OCI-LY1 (cell line): ENCODE measurements at regions not wholly inside any gene's neighbourhood (a gene's known extent, or its start where the extent isn't known, plus 50 kb on each side); places are given as distances from the start of the nearest gene placed in this dataset.

Experiments used
- H2AFZ ChIP-seq: fragments of 200-600 bp; sonication (generic), shearing (Covaris generic); 2 replicates; pipeline ENCODE4 v1.6.0; 2014; ENCODE audit warnings: antibody characterized with exemption, mild to moderate bottlenecking, low read length
- H3F3A ChIP-seq: fragments of 200-600 bp; sonication (generic), shearing (Covaris generic); 2 replicates; pipeline ENCODE4 v1.6.0; 2014; ENCODE audit warnings: mild to moderate bottlenecking, antibody characterized with exemption, low read length, moderate library complexity; ENCODE audit not compliant: insufficient read depth
- H3K27ac ChIP-seq: fragments of 200-600 bp; sonication (generic); 2 replicates; pipeline ENCODE4 v1.5.1; 2014; ENCODE audit warnings: low read length, mixed run types, mild to moderate bottlenecking, low read depth; ENCODE audit not compliant: poor library complexity, severe bottlenecking
- H3K27me3 ChIP-seq: fragments of 200-600 bp; sonication (generic); 2 replicates; pipeline ENCODE4 v1.6.0; 2014; ENCODE audit warnings: antibody characterized with exemption, mild to moderate bottlenecking, low read length, moderate library complexity; ENCODE audit not compliant: insufficient read depth
- H3K36me3 ChIP-seq: fragments of 200-600 bp; sonication (generic); 2 replicates; pipeline ENCODE4 v1.6.1; 2014; ENCODE audit warnings: mild to moderate bottlenecking, antibody characterized with exemption, low read length, moderate library complexity, mixed read lengths; ENCODE audit not compliant: insufficient read depth
- H3K4me1 ChIP-seq: fragments of 200-600 bp; sonication (generic); 2 replicates; pipeline ENCODE4 v1.5.1; 2014; ENCODE audit warnings: mild to moderate bottlenecking, low read length, moderate library complexity; ENCODE audit not compliant: insufficient read depth, severe bottlenecking
- H3K4me2 ChIP-seq: fragments of 200-600 bp; sonication (generic), shearing (Covaris generic); 2 replicates; pipeline ENCODE4 v1.6.1; 2014; ENCODE audit warnings: low read length
- H3K4me3 ChIP-seq: fragments of 200-600 bp; sonication (generic); 2 replicates; pipeline ENCODE4 v1.5.1; 2014; ENCODE audit warnings: low read length, low read depth, mild to moderate bottlenecking, mixed read lengths; ENCODE audit not compliant: poor library complexity, severe bottlenecking
- H3K79me2 ChIP-seq: fragments of 200-600 bp; shearing (Covaris generic); 2 replicates; pipeline ENCODE4 v1.6.1; 2016; ENCODE audit warnings: mixed run types, low read length, mixed read lengths; ENCODE audit not compliant: insufficient read depth
- H3K9ac ChIP-seq: fragments of 200-600 bp; sonication (generic), shearing (Covaris generic); 2 replicates; pipeline ENCODE4 v1.6.1; 2014; ENCODE audit warnings: mild to moderate bottlenecking, low read length, mixed read lengths
- H3K9me2 ChIP-seq: fragments of 200-600 bp; sonication (generic), shearing (Covaris generic); 2 replicates; pipeline ENCODE4 v1.6.1; 2014; ENCODE audit warnings: low read depth, mild to moderate bottlenecking, low read length, mixed read lengths
- H3K9me3 ChIP-seq: fragments of 200-600 bp; shearing (Covaris generic); 2 replicates; pipeline ENCODE4 v1.6.1; 2014; ENCODE audit warnings: low read length, mixed read lengths
- H4K20me1 ChIP-seq: fragments of 200-600 bp; sonication (generic), shearing (Covaris generic); 2 replicates; pipeline ENCODE4 v1.6.0; 2016; ENCODE audit warnings: mild to moderate bottlenecking, low read length; ENCODE audit not compliant: insufficient read depth
- EZH2 ChIP-seq: fragments of 200-600 bp; sonication (generic), shearing (Covaris generic); IDR thresholded peaks from 2 replicates; pipeline ENCODE4 v1.8.0; 2017; ENCODE audit warnings: borderline replicate concordance, mixed run types, mild to moderate bottlenecking, antibody characterized with exemption, low read length, moderate library complexity, mixed read lengths
- TF ChIP-seq, protein P1 (sequence below): fragments of 200-600 bp; sonication (generic), shearing (Covaris generic); IDR thresholded peaks from 2 replicates; pipeline ENCODE4 v1.5.1; 2017; ENCODE audit warnings: mild to moderate bottlenecking, antibody characterized with exemption, low read length, moderate library complexity, mixed read lengths

DNA sequence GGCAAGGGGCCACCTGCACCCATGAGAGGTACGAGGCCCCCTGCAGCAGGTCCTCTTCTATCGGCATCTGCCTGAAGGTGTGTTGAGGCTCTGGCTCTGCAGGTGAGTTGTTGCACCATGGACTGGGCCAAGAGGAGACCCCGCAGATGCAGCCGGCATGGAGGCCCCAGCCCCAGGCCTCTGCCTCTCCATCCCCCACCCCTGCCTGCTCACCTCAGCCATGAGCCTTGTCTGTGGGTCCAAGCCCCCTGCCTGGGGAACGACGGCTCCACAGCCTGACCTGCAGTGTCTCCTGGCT is 1386.2 kb downstream of the BRD1 start:
- Histone ChIP-seq H4K20me1 (no peaks in the 10 kb centered on the region), H3K9me2 (no peaks in the 10 kb centered on the region), H3K9ac (no peak overlapping the region), H3K27me3 (no peaks in the 10 kb centered on the region), H3K27ac (no peak overlapping the region), H3K4me3 (no peak overlapping the region), H2AFZ (no peak overlapping the region), H3K9me3 (no peaks in the 10 kb centered on the region), H3K36me3 (no peaks in the 10 kb centered on the region), H3K4me2 (no peak overlapping the region), H3F3A (no peaks in the 10 kb centered on the region), H3K79me2 (no peaks in the 10 kb centered on the region), H3K4me1 (peaks cover 11% of the 10 kb centered on the region)
- TF ChIP-seq, protein P1, sequence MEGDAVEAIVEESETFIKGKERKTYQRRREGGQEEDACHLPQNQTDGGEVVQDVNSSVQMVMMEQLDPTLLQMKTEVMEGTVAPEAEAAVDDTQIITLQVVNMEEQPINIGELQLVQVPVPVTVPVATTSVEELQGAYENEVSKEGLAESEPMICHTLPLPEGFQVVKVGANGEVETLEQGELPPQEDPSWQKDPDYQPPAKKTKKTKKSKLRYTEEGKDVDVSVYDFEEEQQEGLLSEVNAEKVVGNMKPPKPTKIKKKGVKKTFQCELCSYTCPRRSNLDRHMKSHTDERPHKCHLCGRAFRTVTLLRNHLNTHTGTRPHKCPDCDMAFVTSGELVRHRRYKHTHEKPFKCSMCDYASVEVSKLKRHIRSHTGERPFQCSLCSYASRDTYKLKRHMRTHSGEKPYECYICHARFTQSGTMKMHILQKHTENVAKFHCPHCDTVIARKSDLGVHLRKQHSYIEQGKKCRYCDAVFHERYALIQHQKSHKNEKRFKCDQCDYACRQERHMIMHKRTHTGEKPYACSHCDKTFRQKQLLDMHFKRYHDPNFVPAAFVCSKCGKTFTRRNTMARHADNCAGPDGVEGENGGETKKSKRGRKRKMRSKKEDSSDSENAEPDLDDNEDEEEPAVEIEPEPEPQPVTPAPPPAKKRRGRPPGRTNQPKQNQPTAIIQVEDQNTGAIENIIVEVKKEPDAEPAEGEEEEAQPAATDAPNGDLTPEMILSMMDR = no peak
- no peak for TF ChIP-seq EZH2

DNA sequence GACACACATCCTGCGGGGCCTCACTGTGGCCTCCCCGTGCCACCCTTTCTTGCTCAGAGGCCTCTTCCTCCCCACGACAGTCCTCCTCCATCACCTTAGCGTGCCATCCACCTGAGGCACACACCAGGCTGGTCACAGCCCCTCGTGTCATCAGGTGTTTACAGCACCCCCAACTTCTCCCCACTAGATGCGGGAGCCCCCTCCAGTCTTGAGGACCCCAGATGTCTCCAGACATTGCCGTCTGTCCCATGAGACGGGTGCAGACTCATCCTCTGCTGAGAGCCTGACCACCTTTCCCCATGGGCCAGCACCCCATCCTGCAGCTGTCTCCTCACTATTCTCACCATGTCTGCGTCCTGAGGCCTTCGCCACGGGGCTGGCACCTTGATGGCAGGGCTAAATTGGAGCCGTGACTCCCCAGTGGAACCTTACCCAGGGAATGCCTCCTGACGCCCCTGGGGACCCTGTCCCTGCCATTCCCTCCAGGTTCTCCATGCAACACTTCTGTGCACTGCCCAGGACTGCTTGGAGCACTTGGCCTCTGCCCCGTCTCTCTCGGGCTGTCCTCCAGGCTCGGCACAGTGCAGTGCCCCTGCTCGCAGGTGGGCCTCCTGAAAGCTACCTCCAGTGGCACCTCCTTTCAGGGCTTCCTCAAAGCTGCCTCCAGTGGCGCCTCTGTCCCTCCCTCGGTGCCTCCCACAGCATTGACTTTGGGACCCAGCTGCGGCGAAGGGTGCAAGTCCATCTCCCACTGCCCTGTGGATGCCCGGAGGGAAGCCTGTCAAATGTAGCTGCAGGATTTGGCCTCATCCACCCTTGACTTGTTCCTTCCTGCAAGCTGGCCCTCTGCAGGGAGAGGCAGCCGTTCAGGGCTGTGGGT is 1386.8 kb downstream of the BRD1 start:
- H4K20me1 ChIP-seq = no peaks in the 10 kb centered on the region
- no peaks in the 10 kb centered on the region for H3K36me3 ChIP-seq
- no peaks in the 10 kb centered on the region for H3K9me2 ChIP-seq
- no peak overlapping the region for H2AFZ ChIP-seq
- no peak overlapping the region for H3K27ac ChIP-seq
- no peaks in the 10 kb centered on the region for H3K79me2 ChIP-seq
- peaks cover 11% of the 10 kb centered on the region for H3K4me1 ChIP-seq
- H3K9ac ChIP-seq = no peak overlapping the region
- no peaks in the 10 kb centered on the region for H3K9me3 ChIP-seq
- H3K4me2 ChIP-seq = no peak overlapping the region
- TF ChIP-seq EZH2 = no peak
- no peak overlapping the region for H3K4me3 ChIP-seq
- H3F3A ChIP-seq = no peaks in the 10 kb centered on the region
- no peaks in the 10 kb centered on the region for H3K27me3 ChIP-seq

DNA sequence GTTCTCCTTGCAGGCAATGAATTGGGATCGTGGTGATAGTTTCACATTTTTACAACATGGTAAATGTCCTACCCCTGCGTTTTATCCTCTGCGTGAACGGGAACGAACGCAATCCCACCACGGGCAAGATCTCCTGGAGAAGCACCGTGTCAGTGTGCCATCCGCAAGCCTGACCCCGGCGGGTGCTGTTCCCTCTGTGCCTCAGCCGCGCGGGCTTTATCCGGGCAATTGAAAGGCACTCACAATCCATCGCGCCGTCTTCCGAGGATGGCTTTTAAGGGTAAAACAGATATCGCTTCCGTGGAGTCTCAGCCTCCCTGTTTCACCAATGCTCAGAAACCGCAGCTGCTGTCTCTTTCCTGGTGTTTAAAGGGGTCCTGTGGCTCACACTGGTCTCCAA is 1387.5 kb downstream of the BRD1 start:
- H3K9me3 ChIP-seq = no peaks in the 10 kb centered on the region
- no peak overlapping the region for H3K27ac ChIP-seq
- no peaks in the 10 kb centered on the region for H4K20me1 ChIP-seq
- H3K4me1 ChIP-seq = peaks cover 11% of the 10 kb centered on the region
- no peaks in the 10 kb centered on the region for H3K36me3 ChIP-seq
- H2AFZ ChIP-seq = no peak overlapping the region
- no peak overlapping the region for H3K4me3 ChIP-seq
- TF ChIP-seq EZH2 = no peak
- TF ChIP-seq, protein P1 = no peak
- no peaks in the 10 kb centered on the region for H3F3A ChIP-seq
- H3K79me2 ChIP-seq = no peaks in the 10 kb centered on the region
- no peak overlapping the region for H3K4me2 ChIP-seq
- no peaks in the 10 kb centered on the region for H3K9me2 ChIP-seq
- H3K27me3 ChIP-seq = no peaks in the 10 kb centered on the region
- no peak overlapping the region for H3K9ac ChIP-seq
